ENCODE measurements at regions not wholly inside any gene's neighbourhood (a gene's known extent, or its start where the extent isn't known, plus 50 kb on each side); places are given as distances from the start of the nearest gene placed in this dataset.

GRCh38 chrX:42499620-42500019, 278.3 kb downstream of the PPP1R2C start:
- no peaks in the 10 kb centered on the region for H3K9me3 Mint-ChIP-seq (ENCODE audit: low read depth)
- H3K4me3 Mint-ChIP-seq (ENCODE audit: low read depth), result no peak overlapping the region
- no peaks in the 10 kb centered on the region for H3K36me3 Mint-ChIP-seq (ENCODE audit: insufficient read depth)
- DNase-seq (ENCODE audit: low spot score, unreplicated experiment), result no peak
- peaks cover 5% of the 10 kb centered on the region for H3K4me1 Mint-ChIP-seq (ENCODE audit: low read depth)
- no peaks in the 10 kb centered on the region for H3K27me3 Mint-ChIP-seq
- H3K27ac Mint-ChIP-seq, result no peak overlapping the region
- TF ChIP-seq CTCF (IDR thresholded peaks at IDR 0.05; ENCODE audit: unreplicated experiment), result no peak

- no peak for TF ChIP-seq CTCF (IDR thresholded peaks at IDR 0.05; ENCODE audit: unreplicated experiment)
- DNase-seq (ENCODE audit: low spot score, unreplicated experiment), result no peak
- no peak overlapping the region for H3K4me3 Mint-ChIP-seq (ENCODE audit: low read depth)
- no peak overlapping the region for H3K27ac Mint-ChIP-seq
- peaks cover 5% of the 10 kb centered on the region for H3K4me1 Mint-ChIP-seq (ENCODE audit: low read depth)
- no peaks in the 10 kb centered on the region for H3K9me3 Mint-ChIP-seq (ENCODE audit: low read depth)
- H3K36me3 Mint-ChIP-seq (ENCODE audit: insufficient read depth), result no peaks in the 10 kb centered on the region
- no peaks in the 10 kb centered on the region for H3K27me3 Mint-ChIP-seq
These were observed 280.6 kb downstream of the PPP1R2C start for GRCh38 chrX:42497356-42497755.

GRCh38 chrX:42496239-42496638, 281.7 kb downstream of the PPP1R2C start:
- no peak for DNase-seq (ENCODE audit: low spot score, unreplicated experiment)
- TF ChIP-seq CTCF (IDR thresholded peaks at IDR 0.05; ENCODE audit: unreplicated experiment), result no peak

GRCh38 chrX:42495139-42495538, 282.8 kb downstream of the PPP1R2C start:
- peaks cover 2% of the 10 kb centered on the region for H3K4me1 Mint-ChIP-seq (ENCODE audit: low read depth)
- no peak for DNase-seq (ENCODE audit: low spot score, unreplicated experiment)
- no peak overlapping the region for H3K27ac Mint-ChIP-seq
- H3K4me3 Mint-ChIP-seq (ENCODE audit: low read depth), result no peak overlapping the region
- TF ChIP-seq CTCF (IDR thresholded peaks at IDR 0.05; ENCODE audit: unreplicated experiment), result no peak
- H3K27me3 Mint-ChIP-seq, result no peaks in the 10 kb centered on the region
- H3K36me3 Mint-ChIP-seq (ENCODE audit: insufficient read depth), result no peaks in the 10 kb centered on the region
- no peaks in the 10 kb centered on the region for H3K9me3 Mint-ChIP-seq (ENCODE audit: low read depth)

More at GRCh38 chrX:42496239-42496638, 281.7 kb downstream of the PPP1R2C start:
- no peaks in the 10 kb centered on the region for H3K27me3 Mint-ChIP-seq
- no peak overlapping the region for H3K4me3 Mint-ChIP-seq (ENCODE audit: low read depth)
- H3K36me3 Mint-ChIP-seq (ENCODE audit: insufficient read depth), result no peaks in the 10 kb centered on the region
- peaks cover 5% of the 10 kb centered on the region for H3K4me1 Mint-ChIP-seq (ENCODE audit: low read depth)
- no peak overlapping the region for H3K27ac Mint-ChIP-seq
- no peaks in the 10 kb centered on the region for H3K9me3 Mint-ChIP-seq (ENCODE audit: low read depth)

GRCh38 chrX:42491137-42491907, 286.6 kb downstream of the PPP1R2C start:
- DNase-seq (ENCODE audit: low spot score, unreplicated experiment), result no peak
- Mint-ChIP-seq H3K27ac (no peak overlapping the region), H3K36me3 (ENCODE audit: insufficient read depth) (no peaks in the 10 kb centered on the region), H3K9me3 (ENCODE audit: low read depth) (no peaks in the 10 kb centered on the region), H3K4me3 (ENCODE audit: low read depth) (no peak overlapping the region), H3K4me1 (ENCODE audit: low read depth) (peaks cover 2% of the 10 kb centered on the region), H3K27me3 (no peaks in the 10 kb centered on the region)
- TF ChIP-seq CTCF (IDR thresholded peaks at IDR 0.05; ENCODE audit: unreplicated experiment), result no peak
